H4 (cell line): ENCODE measurements at regions not wholly inside any gene's neighbourhood (a gene's known extent, or its start where the extent isn't known, plus 50 kb on each side); places are given as distances from the start of the nearest gene placed in this dataset.
"Not testable (repeated sequence)": the region's sequence is repeated elsewhere in the genome, so short reads cannot be mapped to it uniquely, and the experiment has no call there.

Experiments
- DNase-seq: peaks from one replicate; pipeline ENCODE4 v3.0.0-alpha.2; 2015; ENCODE audit warnings: low spot score

DNA sequence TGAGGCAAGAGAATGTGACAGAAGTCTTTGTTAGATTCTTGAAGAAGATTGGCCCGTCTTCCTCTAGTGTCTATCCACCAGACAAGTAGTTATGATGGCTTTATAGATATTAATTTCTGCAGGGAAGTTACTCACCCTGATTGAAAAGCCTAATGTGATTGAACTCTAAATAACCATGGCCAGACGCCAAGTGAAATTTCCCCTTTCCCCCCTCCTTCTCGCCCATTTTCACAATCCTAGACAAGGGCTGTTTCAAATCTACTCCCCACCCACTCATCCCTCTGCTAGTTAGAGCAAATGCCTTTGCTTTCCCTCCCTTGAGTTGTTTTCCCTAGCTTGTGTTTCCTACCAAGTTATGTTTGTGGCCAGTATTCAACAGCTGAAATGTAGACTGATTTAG is 182.5 kb downstream of the TMEM167A start:
- DNase-seq: no peak

DNA sequence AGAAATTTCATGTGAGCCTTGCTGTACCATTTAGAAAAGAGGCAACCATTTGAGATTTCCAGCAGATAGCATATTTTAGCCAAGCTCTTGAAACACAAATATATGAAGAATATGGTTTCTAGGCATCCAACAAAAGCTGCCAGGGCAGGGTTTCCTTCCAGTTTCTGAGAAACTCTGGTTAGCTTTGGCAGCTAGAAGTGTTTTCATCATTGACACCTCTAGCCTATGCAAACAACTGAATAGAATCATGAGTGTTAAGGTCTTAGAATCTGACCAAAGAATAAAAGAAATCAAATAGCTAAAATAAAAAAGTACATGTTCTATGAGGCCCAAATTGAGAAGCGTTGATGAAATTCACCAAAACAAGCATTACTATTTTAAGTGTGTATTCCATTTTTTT is 188.1 kb downstream of the TMEM167A start:
- no peak for DNase-seq

DNA sequence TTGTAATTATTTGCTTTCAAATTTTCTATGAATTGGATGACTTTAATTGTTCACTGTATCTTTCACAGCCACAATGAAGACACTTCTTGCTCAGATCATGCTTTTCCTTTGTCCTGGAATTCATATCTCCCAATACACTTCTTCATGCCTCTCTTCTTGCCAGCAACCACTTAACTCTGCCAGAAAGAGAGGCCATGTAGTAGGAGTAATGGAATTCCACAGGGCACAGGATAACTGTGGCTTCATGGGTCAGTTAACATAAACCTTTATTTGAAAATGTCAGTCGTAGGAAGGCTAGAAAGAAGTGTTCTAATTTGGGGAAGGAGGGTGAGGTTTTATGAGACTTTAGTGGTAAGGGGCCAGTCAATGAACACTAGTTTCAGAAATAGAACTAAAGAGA is 190.3 kb downstream of the TMEM167A start:
- no peak for DNase-seq

DNA sequence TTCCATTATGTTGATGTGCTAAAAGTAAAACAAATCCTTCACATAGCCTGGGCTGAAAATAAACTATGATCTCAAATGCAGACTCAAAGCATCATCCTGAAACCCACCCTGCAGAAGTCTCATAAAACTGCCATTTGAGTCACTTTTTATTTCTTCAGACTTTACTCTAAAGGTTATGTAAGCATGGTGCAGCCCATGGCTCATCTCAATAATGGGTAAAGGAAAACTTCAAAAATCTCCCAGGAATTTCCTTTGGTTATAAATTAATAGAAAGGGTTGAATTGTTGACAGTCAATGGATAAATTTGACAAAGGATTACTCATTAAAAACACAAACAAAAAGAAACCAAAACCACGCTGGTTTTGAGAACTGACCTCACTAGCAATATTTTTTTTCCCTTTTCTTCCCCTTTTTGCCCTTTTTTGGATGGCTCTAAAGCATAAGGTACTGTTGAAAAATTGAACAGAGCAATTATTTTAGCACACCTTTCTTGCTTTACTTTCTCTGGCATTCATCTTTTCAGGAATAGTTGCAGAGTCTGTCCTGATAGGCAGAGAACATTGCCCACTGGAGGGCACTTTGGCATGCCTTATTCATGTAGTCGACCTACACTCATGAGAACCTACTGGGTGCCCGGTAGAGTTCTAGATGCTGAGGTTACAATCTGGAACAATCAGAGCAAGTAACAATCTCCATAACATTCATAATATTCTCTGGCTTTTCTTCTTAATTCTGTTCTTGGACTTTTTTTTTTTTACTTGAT is 191.4 kb downstream of the TMEM167A start:
- DNase-seq: no peak

DNA sequence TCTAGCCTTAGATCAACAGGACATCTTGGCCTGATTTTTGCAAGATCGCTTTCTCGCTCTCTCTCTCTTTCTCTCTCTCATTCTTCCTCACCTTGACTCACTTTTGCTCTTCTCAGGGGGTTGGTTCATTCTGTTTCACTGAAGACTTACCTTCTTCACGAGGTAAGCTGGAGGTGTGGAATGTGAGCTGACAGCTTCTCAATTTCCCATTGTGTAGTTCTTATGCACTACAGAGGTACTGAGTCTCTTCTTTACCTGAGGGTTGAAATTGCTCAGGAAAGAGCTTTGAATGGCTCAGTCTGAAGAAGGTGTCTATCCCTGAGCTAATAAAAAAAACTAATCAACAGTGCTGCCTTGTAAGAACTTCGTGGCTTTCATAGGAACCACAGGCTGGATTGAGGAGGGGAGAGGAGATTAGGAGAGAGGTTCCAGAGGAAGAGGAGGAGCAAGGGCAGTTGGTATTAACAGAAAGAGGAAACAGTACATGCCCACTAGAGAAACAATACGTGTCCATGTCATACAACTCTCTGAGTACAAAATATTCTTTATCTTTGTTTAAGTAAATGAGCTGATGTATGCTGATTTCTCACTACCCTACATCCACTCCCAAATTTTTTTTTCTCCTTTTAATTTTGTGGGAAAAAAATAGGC is 192.2 kb downstream of the TMEM167A start:
- no peak for DNase-seq

DNA sequence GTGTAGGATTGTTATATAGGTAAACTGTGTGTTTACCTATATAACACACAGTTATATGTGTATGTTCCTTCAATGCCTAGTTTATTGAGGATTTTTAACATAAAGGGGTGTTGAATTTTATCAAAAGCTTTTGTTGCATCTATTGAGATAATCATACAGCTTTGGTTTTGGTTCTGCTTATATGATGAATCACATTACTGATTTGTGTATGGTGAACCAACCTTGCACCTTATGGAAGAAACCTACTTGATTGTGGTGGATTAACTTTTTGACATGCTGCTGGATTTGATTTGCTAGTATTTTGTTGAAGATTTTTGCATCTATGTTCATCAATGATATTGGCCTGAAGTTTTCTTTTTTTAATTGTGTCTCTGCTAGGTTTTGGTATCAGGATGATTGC is 194.9 kb downstream of the TMEM167A start:
- DNase-seq: no peak

DNA sequence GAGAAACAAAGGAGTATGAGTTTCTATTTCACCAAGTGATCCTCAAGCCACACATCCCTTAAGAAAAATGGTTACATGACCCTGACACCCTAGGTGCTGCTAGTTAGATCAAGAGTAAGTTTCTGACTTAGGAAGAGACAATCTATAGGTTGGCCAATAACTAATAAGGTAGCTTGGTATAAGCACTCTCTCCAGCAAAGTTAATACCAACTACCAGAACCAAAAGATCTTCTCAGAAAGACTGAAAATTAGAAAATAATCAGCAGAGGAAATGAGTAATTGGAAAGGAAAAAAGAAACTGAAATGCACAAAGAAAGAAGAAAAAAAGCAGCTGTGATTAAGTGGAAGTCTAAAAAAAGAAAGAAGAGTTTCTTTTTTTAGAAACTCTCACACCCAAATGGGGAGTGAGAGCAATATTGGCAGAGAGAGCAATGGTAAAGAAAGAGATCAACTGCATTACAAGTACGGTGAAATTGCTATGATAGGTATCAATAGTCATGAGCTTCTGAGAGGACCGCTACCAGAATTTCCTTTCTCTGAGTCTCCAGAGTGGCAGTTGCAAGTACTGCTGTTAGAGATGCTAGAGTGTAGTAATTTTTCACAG is 195.5 kb downstream of the TMEM167A start:
- DNase-seq: no peak

DNA sequence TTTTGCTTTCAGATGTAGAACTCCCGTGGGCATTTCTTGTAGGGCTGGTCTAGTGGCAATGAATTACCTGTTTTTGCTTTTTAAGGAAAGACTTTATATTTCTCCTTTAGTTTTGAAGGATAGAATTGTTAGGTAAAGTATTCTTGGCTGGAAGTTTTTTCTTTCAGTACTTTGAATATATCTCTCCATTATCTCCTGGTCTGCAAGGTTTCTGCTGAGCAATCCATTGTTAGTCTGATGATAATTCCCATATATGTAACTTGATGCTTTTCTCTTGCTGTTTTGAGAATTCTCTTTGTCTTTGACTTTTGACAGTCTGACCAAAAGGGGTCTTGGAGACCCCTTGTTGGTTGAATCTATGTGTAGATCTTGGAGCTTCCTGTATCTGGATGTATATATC is 198.1 kb downstream of the TMEM167A start:
- DNase-seq: no peak

DNA sequence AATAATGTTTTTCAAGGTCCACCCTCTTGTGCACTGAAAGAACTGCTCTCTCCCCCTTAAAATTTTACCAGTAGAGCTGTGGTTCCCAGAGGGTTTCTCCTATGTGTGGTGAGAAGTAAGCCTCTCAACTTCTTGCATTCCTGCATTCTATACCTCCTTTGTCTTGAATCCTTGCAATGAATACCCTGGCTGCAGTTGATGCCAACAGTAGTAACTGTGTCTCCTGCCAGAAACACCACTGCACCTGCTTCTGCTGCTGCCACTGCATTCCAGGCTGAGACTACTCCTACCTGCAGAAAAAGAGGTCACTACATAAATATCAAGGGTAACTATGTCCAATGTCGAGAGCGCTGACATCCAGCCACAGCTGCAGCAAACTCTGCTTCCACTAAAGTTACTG is 203.7 kb downstream of the TMEM167A start:
- DNase-seq: no peak

DNA sequence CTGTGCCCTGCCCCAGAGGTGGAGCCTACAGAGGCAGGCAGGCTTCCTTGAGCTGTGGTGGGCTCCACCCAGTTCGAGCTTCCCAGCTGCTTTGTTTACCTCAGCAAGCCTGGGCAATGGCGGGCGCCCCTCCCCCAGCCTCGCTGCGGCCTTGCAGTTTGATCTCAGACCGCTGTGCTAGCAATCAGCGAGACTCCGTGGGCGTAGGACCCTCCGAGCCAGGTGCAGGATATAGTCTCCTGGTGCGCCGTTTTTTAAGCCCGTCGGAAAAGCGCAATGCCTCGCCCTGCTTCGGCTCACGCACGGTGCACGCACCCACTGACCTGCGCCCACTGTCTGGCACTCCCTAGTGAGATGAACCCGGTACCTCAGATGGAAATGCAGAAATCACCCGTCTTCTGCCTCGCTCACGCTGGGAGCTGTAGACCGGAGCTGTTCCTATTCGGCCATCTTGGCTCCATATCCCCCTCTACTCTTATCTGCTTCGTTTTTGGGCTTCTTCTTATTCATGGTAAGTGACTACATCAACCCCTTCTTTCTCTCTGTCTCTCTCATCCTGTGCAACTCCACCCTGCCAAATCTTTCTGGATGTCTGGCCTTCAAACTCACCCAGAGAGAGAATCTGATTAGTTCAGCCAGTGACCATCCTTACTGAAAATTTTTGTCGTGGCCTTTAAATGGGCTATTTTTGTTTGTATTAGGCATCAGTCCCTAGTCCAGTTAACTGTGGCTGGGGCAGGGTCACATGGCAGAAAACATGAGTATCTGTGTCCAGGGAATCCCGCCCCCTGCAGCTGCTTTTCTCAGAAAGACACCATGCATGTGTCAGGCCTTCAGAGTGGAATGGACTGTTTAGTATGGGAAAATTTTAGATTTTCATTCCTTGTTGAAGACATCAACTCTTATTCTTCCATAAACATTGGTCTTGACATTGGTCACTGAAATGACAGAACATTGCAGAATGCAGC is 204.6 kb downstream of the TMEM167A start:
- DNase-seq: not testable (repeated sequence)

DNA sequence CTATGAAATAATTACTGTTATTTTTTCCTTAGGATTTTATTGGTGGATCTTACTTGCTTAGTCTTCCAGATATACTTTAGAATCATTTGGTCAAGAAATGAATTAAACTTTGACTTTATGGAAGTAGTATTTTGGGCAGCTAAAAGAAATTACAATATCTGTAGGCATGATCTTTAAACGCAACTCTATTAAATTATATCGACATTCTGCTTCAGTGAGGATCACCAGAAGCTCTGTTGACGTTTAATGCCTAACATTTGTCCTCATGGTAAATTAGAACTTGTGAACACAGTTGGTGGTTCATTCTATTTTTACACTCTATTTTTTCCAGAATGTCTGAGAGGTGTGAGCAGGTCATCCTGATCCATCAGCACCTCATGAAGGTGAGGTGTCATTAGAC is 211.6 kb downstream of the TMEM167A start:
- DNase-seq: no peak

DNA sequence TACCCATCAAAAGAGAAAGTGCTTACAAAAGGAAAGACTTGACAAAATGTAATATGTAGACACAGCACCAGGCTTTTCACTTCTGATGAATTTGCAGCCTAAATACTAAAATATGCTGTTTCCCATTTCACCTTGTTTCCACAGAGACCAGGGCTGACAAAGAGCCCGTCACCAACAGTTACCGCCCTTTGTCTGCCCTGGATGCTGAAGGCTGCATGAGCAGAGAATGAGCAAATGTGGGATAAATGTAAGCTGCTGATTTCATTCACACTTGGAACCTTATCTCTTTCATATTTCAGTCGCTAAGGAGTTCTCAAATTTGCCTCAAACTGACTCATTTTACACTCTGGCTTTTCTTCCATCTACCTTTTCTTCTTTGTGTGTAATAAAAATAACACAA is 213.9 kb downstream of the TMEM167A start:
- no peak for DNase-seq

DNA sequence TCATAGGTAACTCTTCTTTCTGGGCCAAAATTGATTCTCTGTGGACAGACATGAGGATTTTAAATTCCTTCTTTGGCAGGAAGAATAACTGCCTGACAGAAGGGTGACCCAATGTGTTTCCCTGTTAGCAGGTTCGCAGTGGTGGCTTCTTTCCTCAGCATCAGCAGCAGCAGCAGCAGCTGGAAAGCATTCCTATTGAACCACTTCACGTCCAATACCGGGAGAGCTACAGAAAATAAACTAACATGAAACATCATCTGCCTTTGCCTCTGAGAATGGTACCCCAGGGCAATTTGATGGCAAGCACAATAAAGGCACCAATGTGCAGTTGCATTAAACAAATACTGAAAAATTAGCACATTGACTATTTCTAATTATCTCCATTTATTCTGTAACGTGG is 214.5 kb downstream of the TMEM167A start:
- DNase-seq: no peak

DNA sequence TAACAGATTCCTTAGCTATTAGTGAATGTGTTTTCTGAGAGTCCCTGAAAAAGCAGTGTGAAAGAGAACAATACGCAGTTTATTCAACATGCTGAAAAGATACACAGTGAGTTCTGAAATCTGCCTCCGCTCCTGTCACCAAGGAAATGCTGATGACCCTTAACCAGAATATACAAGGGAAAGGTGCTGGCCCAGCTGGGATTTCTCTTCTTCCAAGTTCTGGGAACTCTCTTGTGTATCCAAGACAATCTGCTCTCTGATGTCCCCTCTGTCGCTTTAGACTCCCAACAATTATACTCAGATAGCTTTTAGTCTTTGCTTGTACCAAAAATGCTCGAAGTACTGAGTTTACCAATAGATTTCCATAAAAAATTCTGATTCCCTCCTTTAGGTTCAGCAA is 214.9 kb downstream of the TMEM167A start:
- DNase-seq: no peak

DNA sequence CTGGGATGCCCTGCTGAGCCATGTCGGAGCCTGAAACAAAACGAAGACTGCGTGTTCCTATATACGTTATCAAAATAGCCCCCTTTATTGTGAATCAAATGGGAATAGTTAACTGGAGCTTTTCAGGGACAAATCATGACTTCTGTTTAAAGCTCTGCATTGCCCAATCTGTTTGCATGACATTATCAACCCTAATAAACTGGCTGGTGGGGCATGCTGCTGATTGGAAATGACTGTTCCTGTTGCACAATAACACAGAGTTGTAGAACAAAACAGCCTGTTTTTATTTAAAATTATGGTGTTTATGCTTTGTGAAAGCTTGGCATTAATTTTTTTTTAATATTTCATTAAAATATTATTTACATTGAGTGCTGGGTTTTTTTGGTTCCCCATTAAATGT is 215.5 kb downstream of the TMEM167A start:
- DNase-seq: no peak

DNA sequence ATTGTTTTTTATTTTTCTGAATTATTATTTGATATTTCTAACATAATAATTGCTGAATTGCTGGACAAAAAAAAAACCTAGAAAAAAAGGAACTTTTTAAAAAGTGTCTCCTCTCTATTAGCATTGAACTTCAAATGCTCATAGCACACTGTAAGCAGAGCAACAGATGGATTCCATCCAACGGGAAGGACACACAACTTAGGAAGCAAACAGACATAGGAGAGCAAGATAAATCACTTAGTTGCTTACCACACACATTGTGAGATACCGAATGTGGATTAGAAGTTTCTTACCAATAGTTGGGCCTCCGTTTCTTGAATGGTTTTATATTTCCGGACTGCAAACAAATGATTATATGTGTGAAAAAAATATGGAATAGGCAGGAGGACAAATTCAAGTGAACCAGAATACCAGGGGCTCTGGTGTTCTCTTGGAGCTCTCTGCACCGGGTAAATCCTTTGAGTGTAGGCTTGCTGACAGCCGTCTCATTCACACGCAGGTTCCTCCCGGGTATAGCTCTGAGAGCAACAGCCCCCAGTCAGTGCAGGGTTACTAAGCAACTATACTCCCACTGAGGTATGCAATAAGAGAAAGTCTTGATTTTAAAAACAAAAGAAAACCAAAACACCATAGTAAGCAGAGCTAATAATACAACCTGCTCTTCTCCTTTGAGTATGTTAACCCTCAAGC is 217.6 kb downstream of the TMEM167A start:
- no peak for DNase-seq

DNA sequence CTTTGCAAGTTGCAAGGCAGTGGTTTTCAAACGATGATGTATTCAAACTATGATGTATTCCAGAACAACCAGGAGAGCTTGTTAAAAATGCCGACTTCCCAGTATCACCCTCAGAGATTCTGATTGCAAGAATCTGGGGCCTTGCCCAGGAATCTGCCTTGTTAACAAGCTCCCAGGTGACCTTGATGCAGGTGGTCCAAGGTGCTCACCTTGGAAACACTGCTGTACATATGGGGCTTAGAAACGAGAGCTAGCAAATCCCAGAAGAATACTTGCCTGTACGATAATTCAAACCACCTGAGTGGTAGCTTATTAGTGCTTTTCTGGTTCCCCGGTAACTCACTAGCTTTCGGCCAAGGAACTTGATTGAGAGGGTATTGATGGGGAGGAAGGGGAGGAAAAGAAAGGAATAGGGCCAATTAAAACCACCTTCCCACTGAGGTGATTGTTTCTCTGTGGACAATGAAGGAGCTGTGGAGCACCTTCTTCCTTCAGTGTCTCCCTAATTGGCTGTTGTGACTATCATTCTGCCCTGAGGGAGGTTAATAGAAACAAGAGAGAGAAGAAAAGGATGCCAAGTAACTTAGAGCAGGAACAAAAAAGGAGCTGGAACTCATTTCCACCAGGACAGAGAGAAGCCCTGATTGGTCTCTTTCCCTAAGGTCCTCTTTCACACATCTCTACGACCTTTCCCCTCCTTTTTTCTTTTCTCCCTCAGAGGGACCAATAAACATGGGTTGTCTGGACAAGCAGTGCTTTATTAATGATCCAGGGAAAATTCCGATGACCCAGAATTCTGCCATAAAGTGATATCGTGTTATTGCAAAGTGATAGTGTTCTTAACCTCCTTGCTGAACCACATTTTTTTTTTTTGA is 218.8 kb downstream of the TMEM167A start:
- no peak for DNase-seq

DNA sequence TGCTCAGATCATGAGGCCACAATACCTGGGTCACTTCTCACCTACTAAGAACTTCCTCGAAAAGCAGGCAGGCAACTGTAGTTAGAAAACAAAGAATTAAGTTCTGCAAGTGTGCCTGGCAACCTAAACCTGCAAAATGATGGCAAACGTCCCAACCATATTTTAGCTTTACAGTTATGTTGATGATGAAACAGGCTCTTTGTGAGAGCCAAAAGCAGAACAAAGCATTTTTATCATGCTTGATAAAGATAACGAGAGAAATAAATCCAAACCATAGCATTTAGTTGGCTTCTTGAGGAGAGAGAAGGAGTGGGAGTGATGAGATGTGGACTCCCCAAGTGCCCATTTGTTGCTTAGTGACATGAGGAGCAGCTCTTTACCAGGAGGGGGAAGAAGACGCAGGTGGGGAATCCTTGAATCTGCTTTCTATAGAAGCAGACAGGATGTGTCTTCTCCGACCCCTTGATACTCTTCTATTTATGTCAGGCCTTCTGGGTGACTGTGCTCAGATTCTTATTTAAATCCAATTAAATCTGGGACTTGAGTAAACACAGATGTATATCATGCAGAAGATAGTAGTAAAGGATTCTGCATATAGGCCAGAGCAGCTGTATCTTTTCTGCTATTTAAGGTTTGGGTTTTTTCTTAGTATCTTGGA is 221.2 kb downstream of the TMEM167A start:
- DNase-seq: no peak

DNA sequence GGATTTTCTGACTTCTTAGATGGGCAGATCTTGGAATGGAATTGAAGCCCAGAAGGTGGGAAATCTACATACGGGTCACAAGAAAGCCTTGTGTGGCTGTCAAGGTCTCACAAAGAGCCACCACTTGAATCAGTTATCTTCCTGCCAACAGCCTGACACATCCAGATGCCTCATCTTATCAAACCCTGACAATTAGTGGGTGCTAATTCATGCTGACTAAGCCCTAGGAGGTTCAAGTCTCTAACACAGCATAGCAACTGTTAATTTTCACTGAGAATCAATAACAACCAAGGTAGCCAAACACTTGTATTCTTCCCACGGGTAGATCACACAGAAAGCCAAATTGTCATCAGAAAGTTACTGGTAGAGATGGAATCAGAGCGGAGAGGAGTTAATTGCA is 222.2 kb downstream of the TMEM167A start:
- no peak for DNase-seq

DNA sequence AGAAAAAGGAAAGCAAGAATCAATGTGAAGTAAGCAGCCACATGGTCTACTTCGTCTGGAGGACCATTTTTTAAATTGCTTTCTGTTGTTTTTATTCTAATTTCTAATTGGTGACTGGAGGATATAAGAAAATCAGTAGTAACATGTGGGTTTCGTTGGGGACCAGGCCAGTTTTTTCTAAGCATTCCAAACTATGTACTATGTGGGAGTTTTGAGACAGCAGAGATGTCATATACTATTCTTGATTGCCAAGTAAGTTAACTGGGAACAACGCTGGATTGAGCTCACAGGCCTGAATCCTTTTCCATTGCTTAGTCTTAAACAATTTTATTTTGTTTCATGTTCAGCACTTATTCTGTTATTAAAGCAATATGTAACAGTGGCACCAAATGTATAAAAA is 225.7 kb downstream of the TMEM167A start:
- no peak for DNase-seq
